Thyroid gland (tissue), 4 donors: ENCODE measurements at regions not wholly inside any gene's neighbourhood (a gene's known extent, or its start where the extent isn't known, plus 50 kb on each side); places are given as distances from the start of the nearest gene placed in this dataset.

ENCODE experiments used
- POLR2A ChIP-seq, 2 donors: fragments of 450-650 bp; IDR thresholded peaks; one replicate each; pipeline ENCODE4 v1.6.1; 2017; ENCODE audit warnings: antibody characterized with exemption in 2 of 2, mild to moderate bottlenecking in 2 of 2, moderate library complexity in 1 of 2
- TF ChIP-seq, protein P1 (sequence below), 6 experiments: fragments of 200-600 bp in 3 of 6; fragments of 450-650 bp in 3 of 6; sonication (generic) in 3 of 6; IDR thresholded peaks; one replicate each; pipeline ENCODE4 v1.5.1; 2016 to 2019; ENCODE audit warnings: antibody characterized with exemption in 6 of 6, mild to moderate bottlenecking in 2 of 6, inconsistent platforms in 1 of 6, moderate library complexity in 1 of 6

GRCh38 chr2:30374380-30374779 lies 72.7 kb upstream of the LCLAT1 start:
- TF ChIP-seq, protein P1, sequence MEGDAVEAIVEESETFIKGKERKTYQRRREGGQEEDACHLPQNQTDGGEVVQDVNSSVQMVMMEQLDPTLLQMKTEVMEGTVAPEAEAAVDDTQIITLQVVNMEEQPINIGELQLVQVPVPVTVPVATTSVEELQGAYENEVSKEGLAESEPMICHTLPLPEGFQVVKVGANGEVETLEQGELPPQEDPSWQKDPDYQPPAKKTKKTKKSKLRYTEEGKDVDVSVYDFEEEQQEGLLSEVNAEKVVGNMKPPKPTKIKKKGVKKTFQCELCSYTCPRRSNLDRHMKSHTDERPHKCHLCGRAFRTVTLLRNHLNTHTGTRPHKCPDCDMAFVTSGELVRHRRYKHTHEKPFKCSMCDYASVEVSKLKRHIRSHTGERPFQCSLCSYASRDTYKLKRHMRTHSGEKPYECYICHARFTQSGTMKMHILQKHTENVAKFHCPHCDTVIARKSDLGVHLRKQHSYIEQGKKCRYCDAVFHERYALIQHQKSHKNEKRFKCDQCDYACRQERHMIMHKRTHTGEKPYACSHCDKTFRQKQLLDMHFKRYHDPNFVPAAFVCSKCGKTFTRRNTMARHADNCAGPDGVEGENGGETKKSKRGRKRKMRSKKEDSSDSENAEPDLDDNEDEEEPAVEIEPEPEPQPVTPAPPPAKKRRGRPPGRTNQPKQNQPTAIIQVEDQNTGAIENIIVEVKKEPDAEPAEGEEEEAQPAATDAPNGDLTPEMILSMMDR (IDR thresholded peaks at IDR 0.05) = no peak
- no peak for TF ChIP-seq POLR2A (IDR thresholded peaks at IDR 0.05)
